Tibial nerve (tissue), 4 donors: ENCODE measurements at regions not wholly inside any gene's neighbourhood (a gene's known extent, or its start where the extent isn't known, plus 50 kb on each side); places are given as distances from the start of the nearest gene placed in this dataset.

ENCODE experiments used
- DNase-seq, 2 donors: peaks; one replicate each; pipeline ENCODE4 v3.0.0-alpha.2; 2019; ENCODE audit warnings: low spot score in 2 of 2
- H3K27ac ChIP-seq, 4 donors: fragments of 200-600 bp; sonication (generic) in 3 of 4; one replicate each; pipeline ENCODE4 v1.5.1; 2017 to 2019; ENCODE audit warnings: mild to moderate bottlenecking in 1 of 4
- H3K27me3 ChIP-seq, 2 donors: fragments of 200-600 bp; sonication (generic) in 1 of 2; one replicate each; pipeline versions ENCODE4 v1.5.1 to v1.6.0; 2017 to 2019
- H3K36me3 ChIP-seq, 3 donors: fragments of 200-600 bp; sonication (generic); one replicate each; pipeline ENCODE4 v1.5.1; 2018 to 2019
- H3K4me1 ChIP-seq, 4 donors: fragments of 200-600 bp; sonication (generic) in 3 of 4; one replicate each; pipeline ENCODE4 v1.5.1; 2017 to 2019
- H3K4me3 ChIP-seq, 4 donors: fragments of 200-600 bp; sonication (generic) in 3 of 4; one replicate each; pipeline ENCODE4 v1.5.1; 2017 to 2019; ENCODE audit warnings: mild to moderate bottlenecking in 1 of 4, moderate library complexity in 1 of 4
- H3K9me3 ChIP-seq, 4 donors: fragments of 200-600 bp; sonication (generic) in 3 of 4; one replicate each; pipeline ENCODE4 v1.5.1; 2017 to 2019
- CTCF ChIP-seq, 5 experiments: fragments of 200-600 bp in 3 of 5; fragments of 450-650 bp in 2 of 5; sonication (generic) in 3 of 5; IDR thresholded peaks; one replicate each; pipeline ENCODE4 v1.5.1; 2016 to 2019; ENCODE audit warnings: antibody characterized with exemption in 5 of 5, mild to moderate bottlenecking in 3 of 5, moderate library complexity in 2 of 5
- EP300 ChIP-seq, 2 donors: sonication (generic); formaldehyde crosslinking; IDR thresholded peaks; one replicate each; pipeline ENCODE4 v1.6.1; 2017; ENCODE audit warnings: antibody characterized with exemption in 2 of 2, mild to moderate bottlenecking in 1 of 2
- POLR2A ChIP-seq, 2 donors: fragments of 450-650 bp; IDR thresholded peaks; one replicate each; pipeline ENCODE4 v1.6.1; 2017; ENCODE audit warnings: antibody characterized with exemption in 2 of 2, mild to moderate bottlenecking in 2 of 2, moderate library complexity in 2 of 2
- WGBS, 2 donors: methylation state at CpG; one replicate each; pipeline ENCODE4 v1.1.5; 2018; 5-methylcytosine and 5-hydroxymethylcytosine counted together

GRCh38 chr14:83269583-83269982 lies 1735.9 kb upstream of the SEL1L start:
- TF ChIP-seq CTCF (IDR thresholded peaks at IDR 0.05) = no peak
- TF ChIP-seq POLR2A (IDR thresholded peaks at IDR 0.05) = no peak
- TF ChIP-seq EP300 (IDR thresholded peaks at IDR 0.05) = no peak
- H3K27ac ChIP-seq = no peak overlapping the region
- no peak overlapping the region for H3K4me3 ChIP-seq
- no peaks in the 10 kb centered on the region for H3K4me1 ChIP-seq
- DNase-seq = no peak
- no peaks in the 10 kb centered on the region for H3K36me3 ChIP-seq
- H3K27me3 ChIP-seq = no peaks in the 10 kb centered on the region
- WGBS, 2 donors = 92 to 94% methylated on average over 3 of the region's 3 CpGs
- no peaks in the 10 kb centered on the region for H3K9me3 ChIP-seq

GRCh38 chr14:83271663-83272062 lies 1738.0 kb upstream of the SEL1L start:
- Histone ChIP-seq H3K4me1 (no peaks in the 10 kb centered on the region), H3K4me3 (no peak overlapping the region), H3K27ac (no peak overlapping the region), H3K27me3 (no peaks in the 10 kb centered on the region), H3K36me3 (no peaks in the 10 kb centered on the region), H3K9me3 (no peaks in the 10 kb centered on the region)
- 63 to 68% methylated on average over 2 of the region's 2 CpGs for WGBS, 2 donors
- TF ChIP-seq POLR2A (IDR thresholded peaks at IDR 0.05) (no peak), EP300 (IDR thresholded peaks at IDR 0.05) (no peak), CTCF (IDR thresholded peaks at IDR 0.05) (no peak)
- DNase-seq = no peak

GRCh38 chr14:83280719-83281118 lies 1747.1 kb upstream of the SEL1L start:
- H3K27ac ChIP-seq = no peak overlapping the region
- TF ChIP-seq CTCF (IDR thresholded peaks at IDR 0.05) (no peak), EP300 (IDR thresholded peaks at IDR 0.05) (no peak), POLR2A (IDR thresholded peaks at IDR 0.05) (no peak)
- no peaks in the 10 kb centered on the region for H3K27me3 ChIP-seq
- H3K4me3 ChIP-seq = no peak overlapping the region
- 96 to 98% methylated on average over 4 of the region's 4 CpGs for WGBS, 2 donors
- no peaks in the 10 kb centered on the region for H3K36me3 ChIP-seq
- no peaks in the 10 kb centered on the region for H3K4me1 ChIP-seq
- no peak for DNase-seq
- no peaks in the 10 kb centered on the region for H3K9me3 ChIP-seq

GRCh38 chr14:83282706-83283105 lies 1749.1 kb upstream of the SEL1L start:
- Histone ChIP-seq H3K9me3 (no peaks in the 10 kb centered on the region), H3K4me1 (no peaks in the 10 kb centered on the region), H3K27me3 (no peaks in the 10 kb centered on the region), H3K4me3 (no peak overlapping the region), H3K27ac (no peak overlapping the region), H3K36me3 (no peaks in the 10 kb centered on the region)
- no peak for DNase-seq
- TF ChIP-seq CTCF (IDR thresholded peaks at IDR 0.05) = no peak

- DNase-seq = no peak
- TF ChIP-seq EP300 (IDR thresholded peaks at IDR 0.05) = no peak
- TF ChIP-seq CTCF (IDR thresholded peaks at IDR 0.05) = no peak
- TF ChIP-seq POLR2A (IDR thresholded peaks at IDR 0.05) = no peak
- Histone ChIP-seq H3K4me3 (no peak overlapping the region), H3K27ac (no peak overlapping the region), H3K4me1 (no peaks in the 10 kb centered on the region), H3K27me3 (no peaks in the 10 kb centered on the region), H3K9me3 (no peaks in the 10 kb centered on the region), H3K36me3 (no peaks in the 10 kb centered on the region)
- WGBS, 2 donors = 80 to 85% methylated on average over 2 of the region's 2 CpGs
These were observed 1753.6 kb upstream of the SEL1L start for GRCh38 chr14:83287300-83287699.
